ENCODE measurements at regions not wholly inside any gene's neighbourhood (a gene's known extent, or its start where the extent isn't known, plus 50 kb on each side); places are given as distances from the start of the nearest gene placed in this dataset.
"Not testable (repeated sequence)": the region's sequence is repeated elsewhere in the genome, so short reads cannot be mapped to it uniquely, and the experiment has no call there.

DNA sequence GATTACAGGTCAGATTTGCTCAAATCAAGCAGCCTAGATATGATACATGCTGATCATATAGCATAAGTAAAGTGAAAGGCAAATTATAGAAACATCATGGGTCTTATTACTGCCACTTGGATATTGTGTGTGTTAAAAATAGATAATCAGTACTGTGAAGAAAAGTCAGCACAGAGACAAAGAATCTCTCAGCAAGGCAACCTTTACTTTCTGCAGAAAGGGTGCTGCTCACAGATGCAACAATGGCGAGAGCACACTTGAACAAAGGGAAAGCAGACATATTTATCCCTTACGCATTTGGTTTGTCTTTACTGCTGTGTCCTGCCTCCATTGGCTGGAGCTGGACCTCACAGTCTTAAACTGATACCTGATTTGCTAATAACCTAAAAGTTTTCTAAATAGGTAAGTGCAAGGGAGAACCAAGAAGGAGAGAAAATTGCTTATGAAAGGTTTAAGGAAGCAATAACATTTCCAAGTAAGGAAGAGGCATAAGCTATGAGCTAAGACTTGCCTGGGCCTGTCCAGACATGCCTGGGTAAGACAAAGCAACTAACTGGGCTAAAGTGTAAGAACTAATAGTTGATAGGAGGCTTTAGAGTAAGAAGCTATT is 1310.8 kb upstream of the LRRTM3 start:
- DNase-seq, result no peak

DNA sequence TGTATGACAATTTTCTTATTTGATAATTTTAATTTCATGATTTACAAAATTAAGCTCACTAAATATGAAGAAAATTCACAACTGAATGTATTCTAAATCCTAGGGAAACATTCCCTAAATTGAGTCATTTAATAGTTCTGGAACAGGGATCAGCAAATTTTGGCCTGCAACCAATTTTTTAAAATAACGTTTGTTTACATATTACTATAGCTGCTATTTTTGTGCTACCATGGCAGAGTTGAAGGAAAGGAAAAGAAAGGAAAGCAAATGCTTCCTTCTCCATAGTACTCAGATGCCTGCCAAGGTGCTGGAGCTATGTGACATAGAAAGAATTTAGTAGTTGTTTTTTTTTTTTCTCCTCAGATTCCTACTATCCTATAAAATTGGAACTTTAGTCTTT is 1307.7 kb upstream of the LRRTM3 start:
- no peak for DNase-seq

DNA sequence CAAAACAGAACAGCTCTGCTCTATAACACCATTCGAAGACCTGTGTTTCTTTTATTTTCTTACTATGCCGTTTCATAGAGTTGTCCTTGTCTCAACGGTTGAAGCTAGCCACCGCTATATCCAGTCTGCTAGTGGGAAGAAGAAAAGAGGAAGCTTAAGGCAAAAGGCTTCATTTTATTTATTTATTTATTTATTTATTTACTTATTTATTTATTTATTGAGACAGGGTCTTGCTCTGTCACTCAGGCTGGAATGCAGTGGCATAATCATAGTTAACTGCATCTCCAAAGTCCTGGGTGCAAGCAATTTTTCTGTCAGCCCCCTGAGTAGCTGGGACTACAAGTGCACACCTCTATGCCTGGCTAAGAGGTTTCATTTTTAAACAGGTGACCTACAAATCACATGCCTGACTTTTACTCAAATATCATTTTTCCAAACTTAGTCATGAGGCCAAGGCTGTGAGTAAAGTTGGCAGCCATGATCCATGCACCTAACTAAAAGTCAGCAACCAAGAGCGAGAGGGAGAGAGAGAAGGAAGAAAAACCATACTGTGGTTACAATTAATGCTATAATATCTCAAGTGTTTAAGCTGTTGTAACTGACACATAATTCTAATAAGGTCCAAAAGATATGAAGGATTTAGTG is 1305.3 kb upstream of the LRRTM3 start:
- no peak for DNase-seq

DNA sequence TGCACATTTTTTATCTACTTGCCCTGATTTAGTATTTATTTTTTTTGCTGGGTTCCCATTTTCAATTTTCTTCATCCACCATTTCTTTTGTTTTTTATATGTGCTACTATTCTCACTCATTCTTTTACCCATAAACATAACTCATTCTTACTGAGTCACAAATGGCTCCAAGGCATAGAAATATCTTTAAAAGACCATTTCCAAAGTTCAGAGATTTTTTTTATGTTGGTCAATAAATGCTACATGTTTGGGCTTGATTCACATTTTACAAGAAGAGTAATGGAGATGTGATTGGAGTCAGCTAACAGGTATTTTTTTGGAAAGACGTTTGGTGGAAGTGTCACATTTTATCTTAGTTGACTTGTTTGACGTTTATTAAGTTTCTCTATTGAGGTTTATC is 1303.2 kb upstream of the LRRTM3 start:
- DNase-seq, result no peak

DNA sequence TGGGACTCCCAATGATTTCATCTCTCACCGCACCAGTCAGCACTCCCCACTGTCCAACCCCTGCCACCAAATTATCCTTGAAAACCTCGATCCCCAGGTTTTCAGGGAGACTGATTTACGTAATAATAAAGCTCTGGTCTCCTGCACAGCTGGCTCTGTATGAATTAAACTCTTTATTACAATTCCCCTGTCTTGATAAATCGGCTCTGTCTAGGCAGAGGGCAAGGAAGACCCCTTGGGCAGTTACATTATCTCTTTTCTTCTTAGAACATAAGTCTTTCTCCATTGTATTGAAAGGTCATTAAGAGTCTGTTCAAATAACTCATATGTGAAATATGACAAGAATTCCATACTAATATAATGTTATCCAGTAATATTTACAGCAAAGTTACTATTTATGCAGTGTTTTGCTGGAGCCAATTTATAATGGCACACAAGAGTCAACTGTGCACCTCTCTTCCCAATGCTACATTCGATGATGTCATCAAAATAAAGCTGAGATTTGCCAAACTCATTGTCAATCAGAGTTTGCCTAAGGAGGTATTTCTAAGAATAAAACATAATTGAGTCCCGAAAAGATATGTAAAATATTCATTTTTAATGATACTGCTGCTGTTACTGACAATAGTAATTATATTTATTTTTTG is 1297.2 kb upstream of the LRRTM3 start:
- DNase-seq, result no peak

DNA sequence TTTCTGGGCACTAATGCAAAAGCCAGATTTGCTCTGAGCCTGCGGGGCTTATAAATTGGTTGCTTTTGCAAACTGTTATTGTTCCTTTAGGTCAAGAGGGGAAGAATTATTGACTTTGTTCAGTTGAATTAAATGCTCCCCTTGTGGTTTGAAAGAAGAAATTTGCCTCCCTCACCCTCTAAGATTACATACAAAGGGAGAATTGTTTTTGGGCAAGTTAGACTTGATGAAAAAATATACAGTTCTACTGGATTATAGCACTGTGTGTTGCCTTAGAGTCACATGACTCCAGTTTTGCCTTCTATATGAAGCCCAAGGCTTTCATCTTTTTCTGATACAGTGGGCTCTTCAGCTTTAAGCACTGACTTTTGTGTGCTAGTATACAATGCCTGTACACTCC is 1265.8 kb upstream of the LRRTM3 start:
- no peak for DNase-seq

DNA sequence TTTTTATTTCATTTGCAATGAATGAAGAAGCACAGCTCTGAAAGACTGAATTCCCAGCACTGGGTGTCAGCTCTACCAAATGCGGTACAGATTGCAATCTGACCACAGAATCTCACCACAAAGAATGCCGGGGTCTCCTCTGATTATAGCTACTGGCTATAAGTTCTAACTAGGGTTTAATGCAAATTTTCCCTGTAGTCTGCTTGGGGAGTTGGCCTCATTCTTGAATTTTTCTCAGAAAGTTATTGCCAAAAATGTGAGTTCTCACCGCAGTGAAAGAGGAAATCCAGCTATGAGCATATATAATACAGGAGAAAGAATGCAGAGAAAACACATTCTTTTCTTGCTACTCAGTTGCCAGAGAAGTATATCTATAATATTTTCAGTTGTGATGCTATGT is 1255.7 kb upstream of the LRRTM3 start:
- DNase-seq, result no peak

DNA sequence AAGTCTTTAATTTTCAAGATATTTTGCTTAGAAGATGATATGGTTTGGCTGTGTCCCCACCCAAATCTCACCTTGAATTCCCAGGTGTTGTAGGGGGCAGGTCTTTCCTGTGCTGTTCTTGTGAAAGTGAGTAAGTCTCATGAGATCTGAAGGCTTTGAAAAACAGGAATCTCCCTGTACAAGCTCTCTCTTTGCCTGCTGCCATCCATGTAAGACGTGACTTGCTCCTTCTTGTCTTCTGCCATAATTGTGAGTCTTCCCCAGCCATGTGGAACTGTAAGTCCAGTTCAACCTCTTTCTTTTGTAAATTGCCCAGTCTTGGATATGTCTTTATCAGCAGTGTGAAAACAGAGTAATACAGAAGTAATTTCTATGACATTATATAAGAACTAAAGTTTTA is 1255.2 kb upstream of the LRRTM3 start:
- not testable (repeated sequence) for DNase-seq

DNA sequence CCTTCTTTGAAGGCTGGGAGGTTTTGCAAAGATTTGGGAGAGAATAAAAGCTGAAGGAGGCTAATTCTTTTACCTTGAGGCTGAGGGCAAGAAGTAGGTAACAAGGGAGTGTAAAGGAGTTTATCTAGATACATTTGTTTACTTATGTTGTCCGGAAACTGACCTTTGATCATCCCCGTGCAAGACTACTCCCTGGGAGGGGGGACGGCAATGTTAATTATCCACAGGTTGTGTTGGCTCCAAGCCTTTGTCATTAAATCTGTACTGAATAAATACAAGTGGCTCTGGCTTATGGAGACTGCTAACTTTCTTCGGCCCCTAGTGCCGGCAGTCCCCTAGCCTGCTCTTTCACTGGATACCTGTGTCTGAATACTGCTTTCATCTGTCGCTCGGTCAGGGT is 1250.6 kb upstream of the LRRTM3 start:
- DNase-seq, result no peak

DNA sequence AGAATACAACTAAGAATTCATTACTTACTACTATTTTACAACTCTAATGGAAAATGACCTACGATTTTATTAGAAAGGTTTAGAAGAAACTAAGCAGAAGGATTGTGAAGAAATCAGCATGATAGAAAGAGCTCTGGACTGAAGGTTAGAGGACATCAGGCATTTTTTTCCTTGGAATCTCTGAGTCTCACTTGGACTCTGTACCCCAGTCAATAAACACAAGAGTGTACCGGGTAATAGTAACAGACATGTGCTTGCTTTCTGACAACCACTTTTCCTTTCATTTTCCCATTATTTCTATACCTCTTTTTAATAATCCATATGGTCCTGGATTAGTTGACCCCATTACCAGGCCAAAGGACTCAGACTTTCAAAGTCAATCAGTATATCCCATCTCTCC is 1240.9 kb upstream of the LRRTM3 start:
- DNase-seq, result no peak

DNA sequence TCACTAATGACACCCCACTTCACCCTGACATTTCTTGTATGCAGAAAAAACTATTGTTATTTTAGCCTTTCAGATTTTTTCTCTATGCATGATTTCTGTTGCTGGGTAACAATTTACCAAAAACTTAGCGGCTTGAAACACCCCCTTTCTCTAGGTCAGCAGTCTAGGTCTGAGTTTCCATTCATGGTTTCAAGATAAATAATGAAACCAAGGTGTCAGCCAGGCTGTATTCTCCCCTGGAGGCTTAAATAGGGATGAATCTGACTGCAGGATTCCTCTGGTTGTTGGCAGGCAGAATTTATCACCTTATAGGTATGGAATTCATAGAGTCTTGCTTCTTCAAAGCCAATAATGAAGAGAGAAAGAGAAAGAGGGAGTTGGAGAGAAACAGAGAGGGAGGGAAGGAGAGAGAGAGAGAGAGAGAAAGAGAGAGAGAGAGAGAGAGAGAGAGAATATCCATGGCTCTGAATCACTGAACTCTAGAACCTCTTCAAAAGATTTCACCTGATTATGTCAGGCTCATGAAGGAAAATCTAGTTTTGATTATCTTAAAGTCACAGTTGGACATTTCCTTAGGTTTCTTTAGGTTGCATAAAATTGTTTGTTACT is 1224.6 kb upstream of the LRRTM3 start:
- DNase-seq, result no peak

DNA sequence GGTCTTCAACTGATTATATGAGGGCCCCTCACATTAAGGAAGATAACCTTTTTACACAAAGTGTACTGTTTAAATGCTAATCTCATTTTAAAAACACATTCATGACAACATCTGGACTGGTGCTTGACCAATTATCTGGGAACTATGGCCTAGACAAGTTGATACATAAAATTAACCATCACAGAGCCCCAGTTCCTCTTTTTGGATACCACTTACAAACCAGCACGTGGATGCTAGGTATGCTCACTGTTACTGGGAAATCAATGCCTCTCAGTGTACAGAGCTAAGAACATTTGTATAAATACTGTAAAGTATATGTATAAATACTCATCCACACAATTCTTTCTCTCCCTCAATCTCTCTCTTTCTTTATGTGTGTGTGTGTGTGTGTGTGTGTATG is 1217.8 kb upstream of the LRRTM3 start:
- DNase-seq, result no peak

DNA sequence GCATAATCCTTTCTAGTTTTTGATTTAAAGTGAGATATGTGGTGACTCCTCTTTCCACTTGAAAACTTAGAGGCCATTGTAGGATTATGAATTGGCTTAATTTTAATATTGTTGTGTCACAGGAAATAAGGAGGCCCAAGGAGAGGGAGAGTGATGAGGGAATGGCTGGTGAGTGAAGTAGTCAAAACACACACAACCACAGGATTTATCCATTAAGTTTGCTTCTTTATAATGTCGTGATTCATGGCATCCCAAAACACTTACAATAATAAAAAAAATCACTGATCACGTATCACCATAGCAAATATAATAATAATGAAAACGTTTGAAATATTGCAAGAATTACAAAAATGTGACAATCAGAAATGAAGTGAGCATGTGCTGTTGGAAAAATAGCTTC is 1215.5 kb upstream of the LRRTM3 start:
- no peak for DNase-seq

DNA sequence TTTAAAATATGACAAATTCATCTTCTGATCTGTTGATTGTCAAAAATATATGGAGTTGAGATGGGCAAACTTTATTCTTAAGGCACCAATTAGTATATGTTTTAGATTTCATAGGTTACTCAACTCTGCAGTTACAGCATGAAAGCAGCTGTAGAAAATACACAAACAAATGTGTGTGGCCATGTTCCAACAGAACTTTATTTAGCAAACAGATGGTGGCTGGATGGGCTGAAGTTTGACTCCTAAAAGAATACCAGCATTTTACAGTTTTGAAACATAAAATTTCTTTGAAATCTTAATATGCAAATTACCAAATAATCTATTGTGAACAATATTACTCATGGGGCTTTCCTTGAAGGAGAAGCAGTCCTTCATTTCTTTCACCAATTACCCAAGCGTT is 1206.0 kb upstream of the LRRTM3 start:
- no peak for DNase-seq

DNA sequence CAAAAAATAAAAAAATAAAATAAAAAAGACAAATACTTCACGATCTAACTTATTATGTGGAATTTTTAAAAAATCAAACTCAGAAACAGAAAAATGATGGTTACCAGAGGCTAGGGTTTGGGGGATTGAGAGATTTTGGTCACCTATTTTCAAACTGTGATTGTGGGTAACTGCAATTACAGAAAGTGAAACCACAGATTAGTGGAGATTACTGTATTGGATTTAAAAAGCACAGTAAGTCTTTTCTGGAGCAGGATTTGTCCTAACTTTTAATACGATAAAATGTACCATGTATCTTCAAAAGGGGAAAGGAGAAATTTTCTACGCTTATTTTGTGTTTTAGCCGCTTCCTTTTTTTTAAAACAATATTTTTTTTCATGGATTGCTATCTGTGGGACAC is 1204.9 kb upstream of the LRRTM3 start:
- no peak for DNase-seq

DNA sequence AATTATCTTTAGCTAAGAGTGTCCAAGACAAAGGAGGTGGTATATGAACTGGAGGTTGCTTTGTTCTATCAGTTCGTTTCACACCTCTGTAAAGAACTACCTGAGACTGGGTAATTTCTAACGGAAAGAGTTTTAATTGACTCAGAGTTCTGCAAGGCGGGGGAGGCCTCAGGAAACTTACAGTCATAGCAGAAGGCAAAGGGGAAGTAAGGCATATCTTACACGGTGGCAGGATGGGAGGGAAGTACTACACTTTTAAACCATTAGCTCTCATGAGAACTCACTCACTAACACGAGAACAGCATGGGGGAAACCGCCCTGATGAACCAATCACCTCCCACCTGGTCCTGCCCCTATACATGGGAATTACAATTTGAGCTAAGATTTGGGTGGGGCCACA is 1202.3 kb upstream of the LRRTM3 start:
- no peak for DNase-seq

DNA sequence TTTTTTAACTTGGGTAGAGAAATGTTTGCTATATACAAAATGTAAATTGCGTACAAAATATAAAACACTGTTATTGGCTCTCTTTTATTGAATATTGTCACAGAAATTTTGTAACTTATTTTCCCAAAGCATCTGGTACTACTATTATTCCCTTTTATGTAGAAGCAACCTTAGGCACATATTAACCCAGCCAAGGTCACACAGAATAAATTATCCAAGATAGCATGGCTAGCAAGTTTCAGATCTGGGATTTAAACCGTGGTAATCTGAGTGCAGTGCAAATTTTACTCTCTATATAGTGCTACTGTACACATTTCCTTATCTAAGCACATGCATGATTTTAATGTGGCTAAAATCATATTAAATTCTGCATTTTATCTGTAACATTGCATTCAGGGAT is 1190.5 kb upstream of the LRRTM3 start:
- no peak for DNase-seq

DNA sequence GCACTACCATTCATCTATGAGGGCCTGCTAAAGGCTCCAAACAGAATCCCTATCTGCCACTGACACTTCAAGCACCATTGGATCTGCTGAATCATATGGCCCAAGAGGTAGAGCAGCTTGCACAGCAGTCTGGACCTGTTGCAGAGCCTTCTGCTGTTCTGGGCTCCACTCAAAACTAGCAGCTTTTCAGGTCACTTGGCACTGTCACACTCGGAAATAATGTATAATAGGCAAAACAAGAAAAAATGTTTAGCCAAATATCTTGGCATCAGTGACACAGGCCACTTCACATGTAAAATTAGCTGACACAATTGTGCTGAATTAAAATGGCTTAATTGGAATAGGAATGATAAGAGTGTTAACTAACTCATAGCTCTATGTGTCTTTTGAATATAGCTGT is 1182.9 kb upstream of the LRRTM3 start:
- no peak for DNase-seq

DNA sequence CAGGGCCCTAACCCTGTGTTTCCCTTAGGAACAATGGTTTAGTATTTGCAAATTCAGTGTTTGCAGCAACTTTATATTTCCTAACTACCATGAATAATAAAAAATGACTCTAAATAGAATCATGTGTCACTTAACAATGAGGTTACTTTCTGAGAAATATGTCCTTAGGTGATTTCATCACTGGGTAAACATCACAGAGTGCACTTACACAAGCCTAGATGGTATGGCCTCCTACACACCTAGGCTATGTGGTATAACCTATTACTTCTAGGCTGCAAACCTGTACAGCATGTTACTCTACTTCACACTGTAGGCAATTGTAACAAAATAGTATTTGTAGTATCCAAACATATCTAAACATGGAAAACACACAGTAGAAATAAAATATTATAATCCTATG is 1174.6 kb upstream of the LRRTM3 start:
- DNase-seq, result no peak

DNA sequence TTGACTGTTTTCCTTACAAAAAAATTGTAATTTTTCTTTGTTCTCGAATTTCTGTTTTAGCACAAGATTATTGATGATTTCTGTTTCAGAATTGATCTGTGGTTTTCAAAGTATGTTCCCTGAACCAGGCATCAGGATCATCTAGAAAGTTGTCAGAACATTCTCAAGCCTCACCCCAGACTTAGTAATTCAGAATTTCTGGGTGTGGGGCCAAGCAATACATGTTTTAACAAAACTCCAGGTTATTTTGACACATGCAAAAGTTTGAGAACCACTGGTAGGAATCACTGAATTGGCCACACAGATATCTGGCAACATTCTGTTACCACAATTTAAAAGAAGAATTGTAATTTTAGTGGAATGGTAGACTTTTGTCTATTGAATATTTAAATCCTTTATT is 1173.9 kb upstream of the LRRTM3 start:
- DNase-seq, result no peak

DNA sequence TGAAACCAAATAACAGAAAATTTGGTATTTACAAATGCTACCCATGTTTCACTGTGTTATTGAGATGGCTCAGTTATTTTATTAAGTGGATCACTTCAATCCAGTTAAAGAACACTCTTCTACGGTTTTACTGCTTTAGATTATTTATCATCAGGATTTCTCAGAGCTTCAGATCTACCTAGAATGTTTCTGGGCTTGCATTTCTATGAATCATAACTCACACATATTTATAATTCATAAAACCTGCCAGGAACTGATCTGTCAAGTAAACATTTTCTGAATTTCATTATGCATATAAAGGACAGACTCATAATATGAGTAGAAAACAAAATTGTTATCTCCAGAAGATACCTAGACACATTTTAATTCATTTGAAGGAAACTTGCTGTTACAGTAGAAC is 1172.3 kb upstream of the LRRTM3 start:
- no peak for DNase-seq

DNA sequence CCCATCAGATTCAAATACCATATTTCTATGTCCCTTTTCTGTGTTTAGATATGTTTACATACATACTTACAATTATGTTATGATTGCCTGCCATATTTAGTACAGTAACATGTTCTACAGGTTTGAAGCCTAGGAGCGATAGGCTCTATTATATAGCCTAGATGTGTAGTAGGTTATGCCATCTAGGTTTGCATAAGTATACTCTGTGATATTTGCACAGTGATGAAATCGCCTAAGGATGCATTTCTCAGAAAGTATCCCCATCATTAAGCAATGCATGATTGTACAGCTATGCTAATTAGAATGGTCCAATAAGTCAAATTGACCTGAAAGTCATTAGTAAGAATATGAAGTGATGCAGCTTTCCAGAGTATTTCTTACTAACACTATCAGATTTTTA is 1171.7 kb upstream of the LRRTM3 start:
- no peak for DNase-seq

DNA sequence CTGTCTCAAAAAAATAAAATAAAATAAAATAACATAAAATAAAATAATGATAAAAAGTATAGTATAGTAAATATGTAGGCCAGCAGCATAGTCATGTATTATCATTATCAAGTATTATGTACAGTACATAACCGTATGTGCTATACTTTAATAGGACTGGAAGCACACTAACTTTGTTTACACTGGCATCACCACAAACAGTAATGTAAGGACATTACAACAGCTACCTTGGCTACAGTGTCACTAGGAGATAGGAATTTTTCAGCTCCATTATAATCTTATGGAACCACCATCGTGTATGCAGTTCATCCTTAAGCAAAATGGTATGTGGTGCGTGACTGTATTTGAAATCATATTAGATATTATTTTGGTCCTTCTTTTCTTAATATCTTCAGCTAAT is 1163.5 kb upstream of the LRRTM3 start:
- no peak for DNase-seq

DNA sequence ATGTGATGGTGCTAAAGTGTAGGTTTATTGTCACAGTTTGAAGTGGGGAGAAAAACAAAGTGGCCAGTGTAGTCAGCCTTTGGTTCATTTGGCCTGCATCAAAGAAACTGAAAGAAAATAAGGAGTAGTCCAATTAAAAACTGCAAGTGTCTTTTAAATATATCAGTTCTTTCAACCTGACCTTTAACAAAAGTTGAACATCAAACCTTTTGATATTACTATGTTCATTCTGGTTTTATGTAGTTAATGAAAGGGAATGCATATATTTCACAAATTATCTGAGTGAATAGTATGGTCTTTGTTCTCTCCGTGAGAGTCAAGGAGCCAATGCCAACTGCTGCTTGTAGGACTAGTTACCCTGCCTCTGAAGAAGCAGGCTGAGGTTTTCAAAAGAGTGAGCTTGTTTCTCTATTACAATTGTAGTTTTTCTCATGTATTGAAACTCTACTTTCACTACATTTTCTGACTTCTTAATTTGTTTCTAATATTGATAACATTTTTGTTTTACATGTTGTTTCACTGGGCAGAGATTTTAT is 1160.8 kb upstream of the LRRTM3 start:
- no peak for DNase-seq
